ENCODE measurements at regions not wholly inside any gene's neighbourhood (a gene's known extent, or its start where the extent isn't known, plus 50 kb on each side); places are given as distances from the start of the nearest gene placed in this dataset.

GRCh38 chr11:110912437-110912836, 200.2 kb upstream of the ARHGAP20 start:
- no peak overlapping the region for H2AFZ ChIP-seq (ENCODE audit: low read depth, low read length, severe bottlenecking)
- H3K36me3 ChIP-seq (ENCODE audit: low read length) = no peaks in the 10 kb centered on the region
- no peaks in the 10 kb centered on the region for H3K79me2 ChIP-seq (ENCODE audit: insufficient read depth, low read length)
- H3K27me3 ChIP-seq (ENCODE audit: low read length) = no peaks in the 10 kb centered on the region
- H3K9me2 ChIP-seq (replicated peaks; ENCODE audit: insufficient read depth, low read length) = no peaks in the 10 kb centered on the region
- no peaks in the 10 kb centered on the region for H3F3A ChIP-seq (ENCODE audit: insufficient read depth)
- TF ChIP-seq EZH2phosphoT487 (conservative IDR thresholded peaks at IDR 0.05; ENCODE audit: low read length) = no peak
- no peak for TF ChIP-seq CTCF (IDR thresholded peaks at IDR 0.05; ENCODE audit: insufficient read depth, low read length, poor library complexity, severe bottlenecking)
- no peak overlapping the region for H3K27ac ChIP-seq (ENCODE audit: low read depth, low read length)
- H3K9me3 ChIP-seq (ENCODE audit: insufficient read depth, low read length) = no peaks in the 10 kb centered on the region
- H3K4me3 ChIP-seq (ENCODE audit: insufficient read depth, low read length, poor library complexity, severe bottlenecking) = no peak overlapping the region
- H3K4me2 ChIP-seq (ENCODE audit: low read depth, low read length, poor library complexity, severe bottlenecking) = no peak overlapping the region
- H4K20me1 ChIP-seq (ENCODE audit: low read depth, low read length) = no peaks in the 10 kb centered on the region
- no peak overlapping the region for H3K9ac ChIP-seq (ENCODE audit: low read length)

GRCh38 chr11:110910384-110910783, 198.1 kb upstream of the ARHGAP20 start:
- no peaks in the 10 kb centered on the region for H3K9me2 ChIP-seq (replicated peaks; ENCODE audit: insufficient read depth, low read length)
- H3K4me3 ChIP-seq (ENCODE audit: insufficient read depth, low read length, poor library complexity, severe bottlenecking) = no peak overlapping the region
- no peaks in the 10 kb centered on the region for H3K9me3 ChIP-seq (ENCODE audit: insufficient read depth, low read length)
- no peaks in the 10 kb centered on the region for H4K20me1 ChIP-seq (ENCODE audit: low read depth, low read length)
- H3K36me3 ChIP-seq (ENCODE audit: low read length) = no peaks in the 10 kb centered on the region
- no peak overlapping the region for H3K9ac ChIP-seq (ENCODE audit: low read length)
- no peak overlapping the region for H3K27ac ChIP-seq (ENCODE audit: low read depth, low read length)
- H3F3A ChIP-seq (ENCODE audit: insufficient read depth) = no peaks in the 10 kb centered on the region
- no peaks in the 10 kb centered on the region for H3K79me2 ChIP-seq (ENCODE audit: insufficient read depth, low read length)
- TF ChIP-seq EZH2phosphoT487 (conservative IDR thresholded peaks at IDR 0.05; ENCODE audit: low read length) (no peak), CTCF (IDR thresholded peaks at IDR 0.05; ENCODE audit: insufficient read depth, low read length, poor library complexity, severe bottlenecking) (no peak)
- no peak overlapping the region for H3K4me2 ChIP-seq (ENCODE audit: low read depth, low read length, poor library complexity, severe bottlenecking)
- no peaks in the 10 kb centered on the region for H3K27me3 ChIP-seq (ENCODE audit: low read length)
- H2AFZ ChIP-seq (ENCODE audit: low read depth, low read length, severe bottlenecking) = no peak overlapping the region

- H3K9ac ChIP-seq (ENCODE audit: low read length) = no peak overlapping the region
- H3K27me3 ChIP-seq (ENCODE audit: low read length) = no peaks in the 10 kb centered on the region
- no peaks in the 10 kb centered on the region for H3F3A ChIP-seq (ENCODE audit: insufficient read depth)
- no peaks in the 10 kb centered on the region for H4K20me1 ChIP-seq (ENCODE audit: low read depth, low read length)
- H3K4me3 ChIP-seq (ENCODE audit: insufficient read depth, low read length, poor library complexity, severe bottlenecking) = no peak overlapping the region
- H3K36me3 ChIP-seq (ENCODE audit: low read length) = no peaks in the 10 kb centered on the region
- H3K4me2 ChIP-seq (ENCODE audit: low read depth, low read length, poor library complexity, severe bottlenecking) = no peak overlapping the region
- H2AFZ ChIP-seq (ENCODE audit: low read depth, low read length, severe bottlenecking) = no peak overlapping the region
- H3K79me2 ChIP-seq (ENCODE audit: insufficient read depth, low read length) = no peaks in the 10 kb centered on the region
- no peaks in the 10 kb centered on the region for H3K9me3 ChIP-seq (ENCODE audit: insufficient read depth, low read length)
- H3K9me2 ChIP-seq (replicated peaks; ENCODE audit: insufficient read depth, low read length) = no peaks in the 10 kb centered on the region
- TF ChIP-seq CTCF (IDR thresholded peaks at IDR 0.05; ENCODE audit: insufficient read depth, low read length, poor library complexity, severe bottlenecking) = no peak
- no peak overlapping the region for H3K27ac ChIP-seq (ENCODE audit: low read depth, low read length)
Measured at GRCh38 chr11:110909336-110909735, 197.1 kb upstream of the ARHGAP20 start.
